ENCODE measurements at regions not wholly inside any gene's neighbourhood (a gene's known extent, or its start where the extent isn't known, plus 50 kb on each side); places are given as distances from the start of the nearest gene placed in this dataset.

DNA sequence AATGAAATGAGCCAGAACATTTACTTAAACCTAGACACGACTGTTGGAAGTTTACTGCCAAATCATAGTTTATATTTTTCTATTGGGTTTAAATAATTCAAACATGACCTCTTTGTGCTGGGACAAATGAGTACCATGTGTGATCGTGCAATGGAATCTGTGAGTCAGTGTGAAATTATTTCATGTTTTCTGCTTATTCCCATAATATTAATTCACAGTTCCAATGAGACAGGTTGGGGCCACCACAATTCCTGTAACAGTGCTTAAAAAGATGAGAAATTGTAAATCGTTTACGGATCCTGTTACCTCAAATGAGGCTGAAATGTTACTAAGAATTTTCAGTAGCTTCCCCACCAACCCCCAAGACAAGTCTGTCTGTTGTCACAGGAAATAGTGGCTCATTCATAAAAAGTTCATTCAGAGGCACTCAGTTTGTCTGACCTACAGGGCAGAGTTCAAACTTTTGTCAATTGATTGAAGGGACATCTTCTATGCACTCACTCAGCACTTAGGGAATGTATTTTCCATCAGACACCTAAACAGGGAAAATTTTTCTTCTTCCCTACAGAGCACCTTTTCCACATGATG is 563.9 kb upstream of the ADAMTS16 start:
- H3K4me2 ChIP-seq (ENCODE audit: low read length): no peak overlapping the region
- CTCF ChIA-PET (ENCODE audit: unreplicated experiment): no interaction called here
- H3K27ac ChIP-seq (ENCODE audit: low read depth, low read length, poor library complexity, severe bottlenecking): no peak overlapping the region
- H3K9me3 ChIP-seq (ENCODE audit: low read length): no peaks in the 10 kb centered on the region
- H3K4me3 ChIP-seq (ENCODE audit: low read depth, low read length, poor library complexity, severe bottlenecking): no peak overlapping the region
- H3K36me3 ChIP-seq (ENCODE audit: insufficient read depth, low read length): no peaks in the 10 kb centered on the region
- intact Hi-C loops (cut with micrococcal nuclease; ENCODE audit: unreplicated experiment): no loop called here
- BruUV-seq (replicated peaks): no TSS peak
- no peaks in the 10 kb centered on the region for H3K4me1 ChIP-seq (ENCODE audit: insufficient read depth, low read length, poor library complexity, severe bottlenecking)
- no peak for DNase-seq (ENCODE audit: low spot score)
- no peaks in the 10 kb centered on the region for H3K9me2 ChIP-seq (ENCODE audit: insufficient read depth, low read length)
- H4K20me1 ChIP-seq (ENCODE audit: insufficient read depth, low read length): no peaks in the 10 kb centered on the region
- H3K79me2 ChIP-seq (ENCODE audit: insufficient read depth, low read depth, low read length): no peaks in the 10 kb centered on the region
- TF ChIP-seq CTCF (conservative IDR thresholded peaks at IDR 0.05; ENCODE audit: low read length) (no peak), EZH2phosphoT487 (IDR thresholded peaks at IDR 0.05; ENCODE audit: borderline replicate concordance, low read depth, low read length) (no peak)
- POLR2A ChIA-PET: no interaction called here
- H2AFZ ChIP-seq (ENCODE audit: low read length): no peak overlapping the region

GRCh38 chr5:4576908-4577307 is 563.2 kb upstream of the ADAMTS16 start:
- BruUV-seq (replicated peaks): no TSS peak
- Histone ChIP-seq H3K9me2 (ENCODE audit: insufficient read depth, low read length) (no peaks in the 10 kb centered on the region), H3K4me2 (ENCODE audit: low read length) (no peak overlapping the region), H4K20me1 (ENCODE audit: insufficient read depth, low read length) (no peaks in the 10 kb centered on the region), H3K9me3 (ENCODE audit: low read length) (no peaks in the 10 kb centered on the region), H2AFZ (ENCODE audit: low read length) (no peak overlapping the region), H3K36me3 (ENCODE audit: insufficient read depth, low read length) (no peaks in the 10 kb centered on the region), H3K4me1 (ENCODE audit: insufficient read depth, low read length, poor library complexity, severe bottlenecking) (no peaks in the 10 kb centered on the region), H3K4me3 (ENCODE audit: low read depth, low read length, poor library complexity, severe bottlenecking) (no peak overlapping the region), H3K27ac (ENCODE audit: low read depth, low read length, poor library complexity, severe bottlenecking) (no peak overlapping the region), H3K79me2 (ENCODE audit: insufficient read depth, low read depth, low read length) (no peaks in the 10 kb centered on the region)
- CTCF ChIA-PET (ENCODE audit: unreplicated experiment): no interaction called here
- no peak for DNase-seq (ENCODE audit: low spot score)
- intact Hi-C loops (cut with micrococcal nuclease; ENCODE audit: unreplicated experiment): no loop called here
- POLR2A ChIA-PET: no interaction called here
- TF ChIP-seq CTCF (conservative IDR thresholded peaks at IDR 0.05; ENCODE audit: low read length) (no peak), EZH2phosphoT487 (IDR thresholded peaks at IDR 0.05; ENCODE audit: borderline replicate concordance, low read depth, low read length) (no peak)

- intact Hi-C loops (cut with micrococcal nuclease; ENCODE audit: unreplicated experiment): no loop called here
Measured at GRCh38 chr5:4579679-4580078, 560.5 kb upstream of the ADAMTS16 start.

More at GRCh38 chr5:4579679-4580078, 560.5 kb upstream of the ADAMTS16 start:
- CTCF ChIA-PET (ENCODE audit: unreplicated experiment): no interaction called here
- H3K4me1 ChIP-seq (ENCODE audit: insufficient read depth, low read length, poor library complexity, severe bottlenecking): no peaks in the 10 kb centered on the region
- H3K79me2 ChIP-seq (ENCODE audit: insufficient read depth, low read depth, low read length): no peaks in the 10 kb centered on the region
- no peaks in the 10 kb centered on the region for H3K36me3 ChIP-seq (ENCODE audit: insufficient read depth, low read length)
- H3K9me3 ChIP-seq (ENCODE audit: low read length): no peaks in the 10 kb centered on the region
- POLR2A ChIA-PET: no interaction called here
- no TSS peak for BruUV-seq (replicated peaks)
- no peak overlapping the region for H3K4me2 ChIP-seq (ENCODE audit: low read length)
- TF ChIP-seq CTCF (conservative IDR thresholded peaks at IDR 0.05; ENCODE audit: low read length) (no peak), EZH2phosphoT487 (IDR thresholded peaks at IDR 0.05; ENCODE audit: borderline replicate concordance, low read depth, low read length) (no peak)
- no peaks in the 10 kb centered on the region for H3K9me2 ChIP-seq (ENCODE audit: insufficient read depth, low read length)
- H4K20me1 ChIP-seq (ENCODE audit: insufficient read depth, low read length): no peaks in the 10 kb centered on the region
- H3K27ac ChIP-seq (ENCODE audit: low read depth, low read length, poor library complexity, severe bottlenecking): no peak overlapping the region
- H3K4me3 ChIP-seq (ENCODE audit: low read depth, low read length, poor library complexity, severe bottlenecking): no peak overlapping the region
- H2AFZ ChIP-seq (ENCODE audit: low read length): no peak overlapping the region
- no peak for DNase-seq (ENCODE audit: low spot score)

Measured in OCI-LY7 (cell line).